Daoy (cell line): ENCODE measurements at regions not wholly inside any gene's neighbourhood (a gene's known extent, or its start where the extent isn't known, plus 50 kb on each side); places are given as distances from the start of the nearest gene placed in this dataset.
A peak's percentile ranks its signal among the peaks of the same experiment; 100 is the strongest.

Experiments
- DNase-seq: peaks from one replicate; pipeline ENCODE4 v3.0.0-alpha.2; 2015; ENCODE audit warnings: low read depth

- DNase-seq, result no peak
Measured at GRCh38 chr5:175388531-175388930, 55.5 kb downstream of the DRD1 start.

GRCh38 chr5:175387144-175387543 is 56.8 kb downstream of the DRD1 start:
- DNase-seq, result no peak

- no peak for DNase-seq
Measured at GRCh38 chr5:175386526-175386925, 57.5 kb downstream of the DRD1 start.

GRCh38 chr5:175385691-175386362 is 58.2 kb downstream of the DRD1 start:
- peak; percentile 78 for DNase-seq

- DNase-seq, result no peak
Measured at GRCh38 chr5:175384724-175385552, 59.0 kb downstream of the DRD1 start.

- DNase-seq, result peak; percentile 46
Measured at GRCh38 chr5:175383350-175383749, 60.6 kb downstream of the DRD1 start.

- DNase-seq, result no peak
Measured at GRCh38 chr5:175382171-175382570, 61.8 kb downstream of the DRD1 start.

GRCh38 chr5:175381130-175381529 is 62.9 kb downstream of the DRD1 start:
- DNase-seq, result no peak

GRCh38 chr5:175380701-175381100 is 63.3 kb downstream of the DRD1 start:
- DNase-seq, result no peak

- DNase-seq, result no peak
Measured at GRCh38 chr5:175379867-175380266, 64.1 kb downstream of the DRD1 start.

- peak; percentile 94 for DNase-seq
Measured at GRCh38 chr5:175378444-175379028, 65.4 kb downstream of the DRD1 start.

- no peak for DNase-seq
Measured at GRCh38 chr5:175377816-175378215, 66.2 kb downstream of the DRD1 start.

GRCh38 chr5:175374166-175374875 is 69.7 kb downstream of the DRD1 start:
- no peak for DNase-seq

- DNase-seq, result no peak
Measured at GRCh38 chr5:175365866-175366265, 78.1 kb downstream of the DRD1 start.

- no peak for DNase-seq
Measured at GRCh38 chr5:175363300-175363699, 80.7 kb downstream of the DRD1 start.

- no peak for DNase-seq
Measured at GRCh38 chr5:175357995-175358394, 86.0 kb downstream of the DRD1 start.

GRCh38 chr5:175356428-175356827 is 87.6 kb downstream of the DRD1 start:
- no peak for DNase-seq

- no peak for DNase-seq
Measured at GRCh38 chr5:175354964-175355363, 89.0 kb downstream of the DRD1 start.

GRCh38 chr5:175353926-175354325 is 90.1 kb downstream of the DRD1 start:
- no peak for DNase-seq

- no peak for DNase-seq
Measured at GRCh38 chr5:175351897-175352590, 91.9 kb downstream of the DRD1 start.

- DNase-seq, result no peak
Measured at GRCh38 chr5:175351126-175351525, 92.9 kb downstream of the DRD1 start.

GRCh38 chr5:175347931-175348330 is 96.1 kb downstream of the DRD1 start:
- no peak for DNase-seq
